Liver (tissue), 3 donors: ENCODE measurements at regions not wholly inside any gene's neighbourhood (a gene's known extent, or its start where the extent isn't known, plus 50 kb on each side); places are given as distances from the start of the nearest gene placed in this dataset.

Source experiments
- CTCF ChIP-seq: fragments of 150-350 bp; IDR thresholded peaks from 2 replicates; pipeline ENCODE4 v1.5.1; 2017; ENCODE audit warnings: improper control_type of control experiment, low read depth, low read length; ENCODE audit not compliant: missing input control
- EGR1 ChIP-seq, 2 donors: IDR thresholded peaks; 2 replicates each; pipeline ENCODE4 v1.6.1; 2016 to 2018; ENCODE audit warnings: antibody characterized with exemption in 2 of 2, low read depth in 2 of 2
- FOXA1 ChIP-seq: IDR thresholded peaks from 2 replicates; pipeline ENCODE4 v1.6.1; 2016; ENCODE audit warnings: antibody characterized with exemption
- GABPA ChIP-seq, 2 donors: IDR thresholded peaks in 1 of 2; conservative IDR thresholded peaks in 1 of 2; 2 replicates each; pipeline ENCODE4 v1.6.1; 2016; ENCODE audit warnings: antibody characterized with exemption in 2 of 2, mild to moderate bottlenecking in 1 of 2, moderate library complexity in 1 of 2
- HNF4A ChIP-seq, 2 donors: conservative IDR thresholded peaks; 2 replicates each; pipeline ENCODE4 v1.6.1; 2016; ENCODE audit warnings: antibody characterized with exemption in 2 of 2, mild to moderate bottlenecking in 2 of 2
- HNF4G ChIP-seq: IDR thresholded peaks from 2 replicates; pipeline ENCODE4 v1.6.1; 2016; ENCODE audit warnings: antibody characterized with exemption
- JUND ChIP-seq, 2 donors: IDR thresholded peaks; 2 replicates each; pipeline ENCODE4 v1.6.1; 2016; ENCODE audit warnings: antibody characterized with exemption in 2 of 2
- MAX ChIP-seq: IDR thresholded peaks from 2 replicates; pipeline ENCODE4 v1.6.1; 2016; ENCODE audit warnings: antibody characterized with exemption
- RAD21 ChIP-seq, 2 donors: IDR thresholded peaks; 2 replicates each; pipeline ENCODE4 v1.6.1; 2016; ENCODE audit warnings: antibody characterized with exemption in 2 of 2, mild to moderate bottlenecking in 2 of 2
- REST ChIP-seq: IDR thresholded peaks from 2 replicates; pipeline ENCODE4 v1.6.1; 2016; ENCODE audit warnings: antibody characterized with exemption, mild to moderate bottlenecking
- RXRA ChIP-seq, 2 donors: IDR thresholded peaks; 2 replicates each; pipeline ENCODE4 v1.6.1; 2017 to 2018; ENCODE audit warnings: antibody characterized with exemption in 2 of 2, mild to moderate bottlenecking in 1 of 2
- YY1 ChIP-seq: IDR thresholded peaks from 2 replicates; pipeline ENCODE4 v1.6.1; 2016; ENCODE audit warnings: antibody characterized with exemption, mild to moderate bottlenecking
- ZBTB33 ChIP-seq: IDR thresholded peaks from 2 replicates; pipeline ENCODE4 v1.6.1; 2016; ENCODE audit warnings: antibody characterized with exemption
- donor health status: healthy.
- donor health status: healthy.

GRCh38 chr12:78361683-78362082, 502.9 kb upstream of the SYT1 start:
- TF ChIP-seq RXRA (IDR thresholded peaks at IDR 0.05): no peak
- no peak for TF ChIP-seq JUND (IDR thresholded peaks at IDR 0.05)
- TF ChIP-seq RAD21 (IDR thresholded peaks at IDR 0.05): no peak
- no peak for TF ChIP-seq CTCF
- TF ChIP-seq MAX: no peak
- no peak for TF ChIP-seq REST
- no peak for TF ChIP-seq YY1
- TF ChIP-seq ZBTB33: no peak
- TF ChIP-seq HNF4G: no peak
- no peak for TF ChIP-seq EGR1 (IDR thresholded peaks at IDR 0.05; ENCODE audit: low read depth in 2 of 2)
- no peak for TF ChIP-seq HNF4A (conservative IDR thresholded peaks at IDR 0.05)
- no peak for TF ChIP-seq GABPA (IDR thresholded peaks at IDR 0.05 in 1 of 2, conservative IDR thresholded peaks at IDR 0.05 in 1 of 2)
- TF ChIP-seq FOXA1: no peak
